H1 (cell line): ENCODE measurements at regions not wholly inside any gene's neighbourhood (a gene's known extent, or its start where the extent isn't known, plus 50 kb on each side); places are given as distances from the start of the nearest gene placed in this dataset.

Experiments used
- CTCF ChIA-PET: fragments of 300-600 bp; sonication (Branson Sonifier 250); formaldehyde crosslinking; loops from one replicate; lab custom pipeline; 2021; ENCODE audit not compliant: partially characterized antibody; lab: Charles Lee
- POLR2A ChIA-PET: fragments of 300-600 bp; sonication (Branson Sonifier 250); formaldehyde crosslinking; loops from one replicate; lab custom pipeline; 2021; ENCODE audit warnings: inconsistent platforms; ENCODE audit not compliant: partially characterized antibody; lab: Charles Lee
- DNase-seq, 2 experiments: peaks; one replicate each; pipeline versions ENCODE4 v3.0.0 to v3.0.0-alpha.2; 2010 to 2022; ENCODE audit warnings: low spot score in 2 of 2, low read depth in 1 of 2, mixed read lengths in 1 of 2
- FAIRE-seq: peaks from 2 replicates; lab custom pipeline; 2011; peaks lifted over from hg19 to GRCh38; lab: Jason Lieb, UNC
- H2AFZ ChIP-seq: 2 replicates; pipeline ENCODE4 v1.8.1; 2012; ENCODE audit warnings: low read length, inconsistent platforms
- H2AK5ac ChIP-seq: 2 replicates; pipeline ENCODE4 v1.6.1; 2013; ENCODE audit warnings: low read depth, low read length
- H2BK120ac ChIP-seq: replicated peaks from 2 replicates; pipeline ENCODE3; 2013; ENCODE audit warnings: low read depth, low read length, inconsistent platforms
- H2BK12ac ChIP-seq: 2 replicates; pipeline ENCODE4 v1.6.1; 2013; ENCODE audit warnings: low read depth, low read length
- H2BK15ac ChIP-seq: 2 replicates; pipeline ENCODE4 v1.6.1; 2013; ENCODE audit warnings: low read length
- H2BK20ac ChIP-seq: 2 replicates; pipeline ENCODE4 v1.6.1; 2013; ENCODE audit warnings: low read length
- H2BK5ac ChIP-seq: 2 replicates; pipeline ENCODE4 v1.6.1; 2013; ENCODE audit warnings: low read depth, low read length
- H3K14ac ChIP-seq: 2 replicates; pipeline ENCODE4 v1.6.1; 2013; ENCODE audit warnings: inconsistent platforms; ENCODE audit not compliant: insufficient read length
- H3K18ac ChIP-seq: 2 replicates; pipeline ENCODE4 v1.6.1; 2013; ENCODE audit warnings: low read length; ENCODE audit errors: extremely low read depth
- H3K23ac ChIP-seq: 2 replicates; pipeline ENCODE4 v1.6.1; 2013; ENCODE audit warnings: inconsistent platforms; ENCODE audit not compliant: insufficient read length
- H3K23me2 ChIP-seq: 2 replicates; pipeline ENCODE4 v1.6.1; 2013; ENCODE audit warnings: low read depth, low read length
- H3K27ac ChIP-seq: 2 replicates; pipeline ENCODE4 v1.6.1; 2011; ENCODE audit warnings: low read depth, low read length, inconsistent platforms
- H3K27me3 ChIP-seq, 4 experiments: replicated peaks in 1 of 4; 1 replicate in 1 of 4; 2 replicates in 3 of 4; pipeline versions ENCODE4 v1.6.1 to v1.8.1; 2011 to 2013; ENCODE audit warnings: low read length in 3 of 4, mild to moderate bottlenecking in 3 of 4, inconsistent platforms in 2 of 4, mixed read lengths in 2 of 4, moderate library complexity in 1 of 4; ENCODE audit not compliant: control insufficient read depth in 3 of 4, insufficient read depth in 3 of 4; ENCODE audit errors: extremely low read depth in 1 of 4
- H3K36me3 ChIP-seq, 4 experiments: 2 replicates each; pipeline versions ENCODE4 v1.6.1 to v1.8.1; 2011 to 2013; ENCODE audit warnings: mild to moderate bottlenecking in 4 of 4, low read length in 3 of 4, moderate library complexity in 2 of 4, control low read depth in 1 of 4, inconsistent platforms in 1 of 4; ENCODE audit not compliant: insufficient read depth in 4 of 4, control insufficient read depth in 2 of 4
- H3K4ac ChIP-seq: replicated peaks from 2 replicates; pipeline ENCODE3; 2013; ENCODE audit warnings: low read length, low read depth, mixed read lengths, inconsistent platforms; ENCODE audit not compliant: insufficient read length
- H3K4me1 ChIP-seq, 4 experiments: replicated peaks in 1 of 4; 1 replicate in 1 of 4; 2 replicates in 3 of 4; pipeline versions ENCODE4 v1.6.1 to v1.8.1; 2011 to 2013; ENCODE audit warnings: low read length in 3 of 4, inconsistent platforms in 2 of 4, mixed read lengths in 1 of 4; ENCODE audit not compliant: insufficient read depth in 4 of 4, control insufficient read depth in 3 of 4
- H3K4me2 ChIP-seq, 2 experiments: 2 replicates each; pipeline versions ENCODE4 v1.6.1 to v1.8.1; 2011 to 2013; ENCODE audit warnings: low read depth in 2 of 2, low read length in 2 of 2, control low read depth in 1 of 2, inconsistent platforms in 1 of 2, mild to moderate bottlenecking in 1 of 2; ENCODE audit not compliant: insufficient read depth in 1 of 2
- H3K4me3 ChIP-seq, 4 experiments: fragments of 200-600, 300-600 bp in 1 of 4; sonication (generic), shearing (Covaris generic), sonication (Bioruptor Twin) in 1 of 4; 2 replicates each; pipeline versions ENCODE4 v1.5.1 to v1.8.1; 2011 to 2016; ENCODE audit warnings: low read length in 4 of 4, low read depth in 3 of 4, control low read depth in 2 of 4, inconsistent platforms in 2 of 4, mild to moderate bottlenecking in 2 of 4, mixed read lengths in 1 of 4, moderate library complexity in 1 of 4; ENCODE audit not compliant: insufficient read depth in 2 of 4; ENCODE audit errors: extremely low read depth in 1 of 4
- H3K56ac ChIP-seq: replicated peaks from 2 replicates; pipeline ENCODE3; 2013; ENCODE audit warnings: low read depth, mild to moderate bottlenecking, mixed read lengths, low read length, inconsistent platforms; ENCODE audit not compliant: insufficient read length
- H3K79me1 ChIP-seq: 2 replicates; pipeline ENCODE4 v1.6.1; 2013; ENCODE audit warnings: low read depth, low read length, control low read depth
- H3K79me2 ChIP-seq, 2 experiments: 2 replicates each; pipeline versions ENCODE4 v1.6.1 to v1.8.1; 2012 to 2013; ENCODE audit warnings: low read length in 2 of 2, mild to moderate bottlenecking in 2 of 2, inconsistent platforms in 1 of 2; ENCODE audit not compliant: insufficient read depth in 2 of 2, control insufficient read depth in 1 of 2
- H3K9ac ChIP-seq, 4 experiments: replicated peaks in 1 of 4; 1 replicate in 1 of 4; 2 replicates in 3 of 4; pipeline versions ENCODE4 v1.6.1 to v1.8.1; 2011 to 2013; ENCODE audit warnings: low read depth in 3 of 4, low read length in 3 of 4, control low read depth in 2 of 4, mild to moderate bottlenecking in 2 of 4, moderate library complexity in 2 of 4, inconsistent platforms in 1 of 4; ENCODE audit errors: extremely low read depth in 1 of 4
- H3K9me3 ChIP-seq, 2 experiments: 2 replicates each; pipeline versions ENCODE4 v1.6.1 to v1.8.1; 2012 to 2013; ENCODE audit warnings: mild to moderate bottlenecking in 2 of 2, moderate library complexity in 2 of 2, control low read depth in 1 of 2, inconsistent platforms in 1 of 2, low read depth in 1 of 2, low read length in 1 of 2, mixed read lengths in 1 of 2; ENCODE audit not compliant: insufficient read depth in 2 of 2
- H4K20me1 ChIP-seq, 2 experiments: replicated peaks in 1 of 2; 2 replicates each; pipeline versions ENCODE3 to v1.8.1; 2011 to 2013; ENCODE audit warnings: inconsistent platforms in 2 of 2, low read length in 2 of 2, mild to moderate bottlenecking in 1 of 2; ENCODE audit not compliant: insufficient read depth in 2 of 2, control insufficient read depth in 1 of 2
- H4K5ac ChIP-seq: 2 replicates; pipeline ENCODE4 v1.6.1; 2013; ENCODE audit warnings: low read length, low read depth, mixed read lengths, inconsistent platforms; ENCODE audit not compliant: insufficient read length
- H4K8ac ChIP-seq: 2 replicates; pipeline ENCODE4 v1.8.0; 2013; ENCODE audit warnings: mild to moderate bottlenecking, moderate library complexity, low read length, inconsistent platforms; ENCODE audit not compliant: insufficient read depth; ENCODE audit errors: extremely low read depth
- H4K91ac ChIP-seq: replicated peaks from 2 replicates; pipeline ENCODE3; 2013; ENCODE audit warnings: low read length, mixed read lengths, inconsistent platforms; ENCODE audit not compliant: insufficient read length
- BACH1 ChIP-seq: IDR thresholded peaks from 2 replicates; pipeline ENCODE4 v1.6.1; 2012; ENCODE audit warnings: low read length, improper control_type of control experiment
- CEBPB ChIP-seq: IDR thresholded peaks from 2 replicates; pipeline ENCODE4 v1.6.1; 2012; ENCODE audit warnings: low read depth, low read length
- EGR1 ChIP-seq: IDR thresholded peaks from 2 replicates; pipeline ENCODE4 v1.6.1; 2011; ENCODE audit warnings: low read depth, low read length, borderline replicate concordance
- GABPA ChIP-seq: IDR thresholded peaks from 2 replicates; pipeline ENCODE4 v1.6.1; 2011; ENCODE audit warnings: mild to moderate bottlenecking, low read length, moderate library complexity, borderline replicate concordance; ENCODE audit not compliant: insufficient read depth
- NANOG ChIP-seq: IDR thresholded peaks from 2 replicates; pipeline ENCODE4 v1.6.1; 2011; ENCODE audit warnings: low read length, low read depth, mild to moderate bottlenecking, inconsistent platforms; ENCODE audit not compliant: insufficient read depth, poor library complexity, severe bottlenecking
- SIN3A ChIP-seq, 2 experiments: IDR thresholded peaks in 1 of 2; conservative IDR thresholded peaks in 1 of 2; 2 replicates each; pipeline ENCODE4 v1.6.1; 2011 to 2012; ENCODE audit warnings: low read length in 2 of 2, improper control_type of control experiment in 1 of 2, low read depth in 1 of 2, mild to moderate bottlenecking in 1 of 2
- WGBS, 2 experiments: shearing (Covaris generic) in 1 of 2; methylation state at CpG; one replicate each; pipeline versions ENCODE4 v1.1.6 to v1.1.7; 2013 to 2015; ENCODE audit warnings: low lambda C conversion rate in 2 of 2, mixed read lengths in 2 of 2, inconsistent platforms in 1 of 2, low coverage in 1 of 2, missing lambda C conversion rate in 1 of 2; ENCODE audit not compliant: insufficient replicate concordance in 2 of 2, insufficient coverage in 1 of 2, insufficient read length in 1 of 2; ENCODE audit errors: extremely low coverage in 1 of 2, missing lambda C conversion rate in 1 of 2; 5-methylcytosine and 5-hydroxymethylcytosine counted together
- TF ChIP-seq, protein P1 (sequence below): IDR thresholded peaks from 2 replicates; pipeline ENCODE4 v1.6.1; 2012; ENCODE audit warnings: inconsistent platforms

DNA sequence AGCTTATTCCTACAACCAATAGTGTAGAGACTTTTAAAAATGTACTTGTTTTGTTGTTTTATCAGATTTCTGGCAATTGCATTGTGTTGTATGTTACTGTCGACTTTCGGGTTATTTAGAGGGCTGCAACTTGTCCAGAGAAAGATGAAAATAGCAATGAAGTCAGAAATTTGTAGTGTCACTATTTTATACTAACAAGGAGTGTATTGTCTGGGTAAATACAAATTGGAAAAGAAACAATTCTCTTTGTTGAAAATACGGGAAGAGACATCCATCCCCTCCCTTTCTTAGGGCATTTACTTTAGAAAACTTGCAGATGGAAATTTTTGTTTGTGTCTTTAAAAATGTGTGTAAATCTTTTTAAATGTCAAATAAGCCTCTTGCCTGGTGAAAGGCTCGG lies 792.0 kb downstream of the PCDH18 start:
- Histone ChIP-seq H3K79me1 (no peaks in the 10 kb centered on the region), H4K5ac (no peak overlapping the region), H3K4me2 (no peak overlapping the region), H3K36me3 (no peaks in the 10 kb centered on the region; a peak in 1 of 8 replicates), H3K4me3 (no peak overlapping the region), H3K79me2 (no peaks in the 10 kb centered on the region), H3K18ac (no peak overlapping the region), H3K9ac (no peak overlapping the region), H2BK120ac (no peak overlapping the region), H3K27me3 (peaks cover 0 to 1% (median 0%) of the 10 kb centered on the region in 4 experiments; a peak in 1 of 7 replicates), H3K9me3 (peaks cover 9 to 11% of the 10 kb centered on the region in 2 experiments; a peak in 2 of 4 replicates), H4K8ac (no peak overlapping the region), H4K20me1 (no peaks in the 10 kb centered on the region), H3K23ac (no peak overlapping the region), H3K14ac (no peak overlapping the region), H2AK5ac (no peak overlapping the region), H2BK20ac (no peak overlapping the region), H3K4me1 (no peaks in the 10 kb centered on the region), H3K23me2 (no peaks in the 10 kb centered on the region), H2BK5ac (no peak overlapping the region), H3K56ac (no peak overlapping the region), H3K27ac (no peak overlapping the region), H2BK12ac (no peak overlapping the region), H4K91ac (no peak overlapping the region), H2AFZ (no peak overlapping the region), H2BK15ac (no peak overlapping the region), H3K4ac (no peak overlapping the region)
- DNase-seq (no peak), FAIRE-seq (no peak)
- WGBS, 2 experiments, result 93% methylated on average over 4 of the region's 4 CpGs; no CpG with 5 or more reads in 1 of the 2 experiments
- no peak for TF ChIP-seq EGR1
- TF ChIP-seq SIN3A (conservative IDR thresholded peaks at IDR 0.05 in 1 of 2, IDR thresholded peaks at IDR 0.05 in 1 of 2; ENCODE audit: low read depth in 1 of 2, low read length in 2 of 2), result no peak
- TF ChIP-seq, protein P1, sequence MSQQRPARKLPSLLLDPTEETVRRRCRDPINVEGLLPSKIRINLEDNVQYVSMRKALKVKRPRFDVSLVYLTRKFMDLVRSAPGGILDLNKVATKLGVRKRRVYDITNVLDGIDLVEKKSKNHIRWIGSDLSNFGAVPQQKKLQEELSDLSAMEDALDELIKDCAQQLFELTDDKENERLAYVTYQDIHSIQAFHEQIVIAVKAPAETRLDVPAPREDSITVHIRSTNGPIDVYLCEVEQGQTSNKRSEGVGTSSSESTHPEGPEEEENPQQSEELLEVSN, result no peak
- TF ChIP-seq CEBPB, result no peak
- TF ChIP-seq GABPA, result no peak
- no peak for TF ChIP-seq NANOG
- no peak for TF ChIP-seq BACH1
- CTCF ChIA-PET, result no interaction called here
- POLR2A ChIA-PET, result no interaction called here
